Inferior parietal cortex (tissue), 1 donor: ENCODE measurements at regions not wholly inside any gene's neighbourhood (a gene's known extent, or its start where the extent isn't known, plus 50 kb on each side); places are given as distances from the start of the nearest gene placed in this dataset.

ENCODE experiments used
- DNase-seq: peaks from one replicate; pipeline ENCODE4 v3.0.0-alpha.2; 2016; ENCODE audit errors: extremely low spot score

GRCh38 chr7:121450631-121451198 lies 54.6 kb upstream of the FAM3C start:
- no peak for DNase-seq

DNA sequence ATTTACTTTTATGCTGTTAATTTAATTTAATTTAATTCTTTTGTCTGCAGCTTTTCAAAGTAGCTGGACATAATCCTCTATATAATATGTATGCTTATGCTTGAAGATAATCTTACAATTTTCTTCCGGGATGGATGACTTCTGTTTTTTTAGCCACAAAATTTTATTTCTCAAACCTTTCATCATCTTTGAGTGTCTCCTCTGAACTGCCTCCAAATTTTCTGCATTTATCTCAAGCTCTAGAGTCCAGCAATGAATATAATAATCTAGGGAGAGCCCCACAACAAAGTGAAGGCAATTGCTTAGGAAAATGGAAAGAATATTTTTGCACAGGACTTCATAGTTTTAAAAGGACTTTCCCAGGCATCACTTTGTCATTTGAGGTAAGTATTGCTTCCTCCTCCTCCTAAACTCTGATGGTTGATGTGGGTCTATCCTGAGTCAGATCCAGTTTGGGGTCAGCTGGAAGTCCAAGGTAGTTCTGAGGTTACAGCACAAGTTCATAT lies 53.7 kb upstream of the FAM3C start:
- DNase-seq = no peak

GRCh38 chr7:121449329-121449728 lies 53.2 kb upstream of the FAM3C start:
- DNase-seq = no peak

DNA sequence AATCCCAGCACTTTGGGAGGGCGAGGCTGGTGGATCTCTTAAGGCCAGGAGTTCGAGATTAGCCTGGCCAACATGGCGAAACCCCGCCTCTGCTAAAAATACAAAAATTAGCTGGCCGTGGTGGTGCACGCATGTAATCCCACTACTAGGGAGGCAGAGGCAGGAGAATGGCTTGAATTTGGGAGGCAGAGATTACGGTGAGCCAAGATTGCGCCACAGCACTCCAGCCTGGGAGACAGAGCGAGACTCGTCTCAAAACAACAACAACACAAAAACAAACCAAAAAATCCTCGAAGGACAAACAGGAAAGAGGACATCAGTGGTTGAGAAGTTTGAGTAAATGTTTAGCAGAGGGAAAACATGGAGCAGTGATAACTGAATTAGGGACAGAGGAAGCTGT lies 52.3 kb upstream of the FAM3C start:
- no peak for DNase-seq

- no peak for DNase-seq
Observed at GRCh38 chr7:121447911-121448300, 51.8 kb upstream of the FAM3C start.

- DNase-seq = no peak
Observed at GRCh38 chr7:121447243-121447910, 51.3 kb upstream of the FAM3C start.

DNA sequence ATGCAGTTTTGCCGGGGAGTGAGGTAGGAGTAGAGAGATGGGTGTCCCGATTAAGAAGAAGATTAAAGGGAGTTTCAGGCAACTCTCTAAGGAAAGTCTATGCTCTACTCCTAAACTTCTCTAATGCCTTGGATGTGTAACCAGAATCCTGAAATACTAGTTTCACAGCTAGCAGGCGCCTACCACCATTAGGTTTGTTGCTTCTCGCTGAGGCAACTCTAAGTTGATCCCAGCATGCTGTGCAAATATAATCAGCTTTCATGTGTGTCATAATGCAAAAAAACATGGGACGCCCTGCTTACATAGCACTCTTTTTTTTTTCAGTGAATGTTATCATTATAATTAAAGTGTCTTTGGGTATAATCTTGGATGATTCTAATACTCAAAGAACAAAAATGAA lies 50.4 kb upstream of the FAM3C start:
- DNase-seq = no peak
